GM18498 (cell line): ENCODE measurements at regions not wholly inside any gene's neighbourhood (a gene's known extent, or its start where the extent isn't known, plus 50 kb on each side); places are given as distances from the start of the nearest gene placed in this dataset.
"Not testable (repeated sequence)": the region's sequence is repeated elsewhere in the genome, so short reads cannot be mapped to it uniquely, and the experiment has no call there.

ENCODE experiments used
- ATAC-seq: cut with Tn5 transposase; IDR thresholded peaks from one replicate; pipeline ENCODE4 v1.9.1; 2021; ENCODE audit warnings: mild to moderate bottlenecking, moderate library complexity; ENCODE audit not compliant: unreplicated experiment

GRCh38 chr3:177905173-177906125, 630.8 kb upstream of the KCNMB2 start:
- ATAC-seq = no peak

GRCh38 chr3:177906126-177906511, 630.1 kb upstream of the KCNMB2 start:
- no peak for ATAC-seq

GRCh38 chr3:177906578-177907229, 629.5 kb upstream of the KCNMB2 start:
- ATAC-seq = no peak

GRCh38 chr3:177909530-177909929, 626.7 kb upstream of the KCNMB2 start:
- not testable (repeated sequence) for ATAC-seq

- no peak for ATAC-seq
Observed at GRCh38 chr3:177914224-177914623, 622.0 kb upstream of the KCNMB2 start.

- no peak for ATAC-seq
Observed at GRCh38 chr3:177916461-177916860, 619.8 kb upstream of the KCNMB2 start.

GRCh38 chr3:177917234-177917861, 618.9 kb upstream of the KCNMB2 start:
- ATAC-seq = no peak

GRCh38 chr3:177921153-177921552, 615.1 kb upstream of the KCNMB2 start:
- no peak for ATAC-seq

- ATAC-seq = no peak
Observed at GRCh38 chr3:177924261-177924660, 612.0 kb upstream of the KCNMB2 start.

GRCh38 chr3:177928172-177928873, 607.9 kb upstream of the KCNMB2 start:
- no peak for ATAC-seq

- ATAC-seq = no peak
Observed at GRCh38 chr3:177929310-177929709, 606.9 kb upstream of the KCNMB2 start.

- ATAC-seq = no peak
Observed at GRCh38 chr3:177930771-177931170, 605.5 kb upstream of the KCNMB2 start.

GRCh38 chr3:177931346-177931745, 604.9 kb upstream of the KCNMB2 start:
- no peak for ATAC-seq

- no peak for ATAC-seq
Observed at GRCh38 chr3:177932346-177932745, 603.9 kb upstream of the KCNMB2 start.

- ATAC-seq = no peak
Observed at GRCh38 chr3:177932750-177933660, 603.2 kb upstream of the KCNMB2 start.

- no peak for ATAC-seq
Observed at GRCh38 chr3:177934001-177934891, 602.0 kb upstream of the KCNMB2 start.

GRCh38 chr3:177935047-177935446, 601.2 kb upstream of the KCNMB2 start:
- no peak for ATAC-seq

- ATAC-seq = no peak
Observed at GRCh38 chr3:177936721-177937120, 599.5 kb upstream of the KCNMB2 start.

GRCh38 chr3:177942911-177943310, 593.3 kb upstream of the KCNMB2 start:
- ATAC-seq = no peak
